CD8-positive, alpha-beta memory T cell (primary cell): ENCODE measurements at regions not wholly inside any gene's neighbourhood (a gene's known extent, or its start where the extent isn't known, plus 50 kb on each side); places are given as distances from the start of the nearest gene placed in this dataset.

Experiments used
- CTCF ChIA-PET: fragments of 350-600 bp; sonication (Branson Sonifier 250); formaldehyde crosslinking; loops from one replicate; lab custom pipeline; 2021; ENCODE audit warnings: antibody characterized with exemption; lab: Charles Lee
- POLR2A ChIA-PET: fragments of 350-600 bp; sonication (Branson Sonifier 250); formaldehyde crosslinking; loops from one replicate; lab custom pipeline; 2021; ENCODE audit warnings: antibody characterized with exemption; lab: Charles Lee
- DNase-seq, 5 donors: peaks; one replicate each; pipeline versions ENCODE4 v3.0.0 to v3.0.0-alpha.2; 2020 to 2022; ENCODE audit warnings: mixed read lengths in 1 of 5
- H3K27ac ChIP-seq: one replicate; pipeline ENCODE4 v1.7.0; 2013; ENCODE audit warnings: low read depth, mild to moderate bottlenecking, low read length, moderate library complexity
- H3K27me3 ChIP-seq: 2 replicates; pipeline ENCODE4 v1.7.0; 2013; ENCODE audit warnings: low read length, mild to moderate bottlenecking; ENCODE audit not compliant: insufficient read depth, poor library complexity, severe bottlenecking
- H3K36me3 ChIP-seq: 2 replicates; pipeline ENCODE4 v1.7.0; 2013; ENCODE audit warnings: mild to moderate bottlenecking, low read length, moderate library complexity; ENCODE audit not compliant: insufficient read depth
- H3K4me1 ChIP-seq: 2 replicates; pipeline ENCODE4 v1.7.0; 2013; ENCODE audit warnings: mild to moderate bottlenecking, low read length, moderate library complexity; ENCODE audit not compliant: insufficient read depth
- H3K4me3 ChIP-seq: 2 replicates; pipeline ENCODE4 v1.7.0; 2013; ENCODE audit warnings: mild to moderate bottlenecking, low read length
- H3K9me3 ChIP-seq: 2 replicates; pipeline ENCODE4 v1.7.0; 2013; ENCODE audit warnings: mild to moderate bottlenecking, low read length
- H3K27ac Mint-ChIP-seq, 8 donors: one replicate each; pipeline ENCODE4 v1.8.0; 2020 to 2021; ENCODE audit warnings: mixed read lengths in 8 of 8, mild to moderate bottlenecking in 6 of 8, inconsistent platforms in 3 of 8, moderate library complexity in 3 of 8
- H3K27me3 Mint-ChIP-seq, 2 donors: one replicate each; pipeline ENCODE4 v1.8.0; 2020 to 2021; ENCODE audit warnings: mixed read lengths in 2 of 2, mild to moderate bottlenecking in 1 of 2, moderate library complexity in 1 of 2
- H3K36me3 Mint-ChIP-seq, 3 donors: one replicate each; pipeline ENCODE4 v1.8.0; 2020 to 2021; ENCODE audit warnings: mixed read lengths in 3 of 3, inconsistent platforms in 1 of 3, mild to moderate bottlenecking in 1 of 3
- H3K4me1 Mint-ChIP-seq, 3 donors: one replicate each; pipeline ENCODE4 v1.8.0; 2020 to 2021; ENCODE audit warnings: mixed read lengths in 3 of 3, inconsistent platforms in 1 of 3, mild to moderate bottlenecking in 1 of 3
- H3K4me3 Mint-ChIP-seq, 7 donors: one replicate each; pipeline ENCODE4 v1.8.0; 2020 to 2021; ENCODE audit warnings: mixed read lengths in 7 of 7, mild to moderate bottlenecking in 6 of 7, moderate library complexity in 4 of 7, inconsistent platforms in 2 of 7
- H3K9me3 Mint-ChIP-seq, 5 donors: one replicate each; pipeline ENCODE4 v1.8.0; 2020 to 2022; ENCODE audit warnings: mixed read lengths in 5 of 5, mild to moderate bottlenecking in 3 of 5, moderate library complexity in 2 of 5, inconsistent platforms in 1 of 5

GRCh38 chr10:3239066-3239919 is 66.7 kb upstream of the PITRM1 start:
- POLR2A ChIA-PET: no interaction called here

GRCh38 chr10:3238115-3238871 is 65.7 kb upstream of the PITRM1 start:
- H3K27ac Mint-ChIP-seq: no peak overlapping the region
- POLR2A ChIA-PET: no interaction called here
- no peaks in the 10 kb centered on the region for H3K4me1 ChIP-seq
- H3K36me3 ChIP-seq: no peaks in the 10 kb centered on the region
- peaks cover 7 to 13% of the 10 kb centered on the region in 2 donors for H3K27me3 Mint-ChIP-seq
- peaks cover 3 to 8% (median 5%) of the 10 kb centered on the region in 3 donors for H3K4me1 Mint-ChIP-seq
- DNase-seq: no peak
- H3K9me3 ChIP-seq: no peaks in the 10 kb centered on the region
- no peak overlapping the region for H3K27ac ChIP-seq
- H3K27me3 ChIP-seq: no peaks in the 10 kb centered on the region
- no peak overlapping the region for H3K4me3 Mint-ChIP-seq
- CTCF ChIA-PET: interaction anchor here (0.6 to 1.4 kb wide), 4 partner anchors 39 to 1529 kb away, joined by 3 to 5 read pairs (median 4); no protein-coding TSS in a partner anchor
- H3K4me3 ChIP-seq: no peak overlapping the region
- H3K36me3 Mint-ChIP-seq: no peaks in the 10 kb centered on the region
- H3K9me3 Mint-ChIP-seq: no peaks in the 10 kb centered on the region

More at GRCh38 chr10:3239066-3239919, 66.7 kb upstream of the PITRM1 start:
- Histone ChIP-seq H3K9me3 (no peaks in the 10 kb centered on the region), H3K4me3 (no peak overlapping the region), H3K36me3 (no peaks in the 10 kb centered on the region), H3K27me3 (no peaks in the 10 kb centered on the region), H3K27ac (no peak overlapping the region), H3K4me1 (no peaks in the 10 kb centered on the region)
- CTCF ChIA-PET: interaction anchor here (0.9 to 2.9 kb wide), 10 partner anchors 9 to 1528 kb away, joined by 3 to 15 read pairs (median 4); no protein-coding TSS in a partner anchor
- no peak overlapping the region for H3K27ac Mint-ChIP-seq
- H3K36me3 Mint-ChIP-seq: no peaks in the 10 kb centered on the region
- no peaks in the 10 kb centered on the region for H3K9me3 Mint-ChIP-seq
- DNase-seq: peak; percentile 47 to 77 (median 54)
- peaks cover 3 to 8% (median 5%) of the 10 kb centered on the region in 3 donors for H3K4me1 Mint-ChIP-seq
- H3K27me3 Mint-ChIP-seq: peaks cover 7 to 13% of the 10 kb centered on the region in 2 donors
- peak overlapping the region in 2 of 7 donors; percentile 17 for H3K4me3 Mint-ChIP-seq

- no peak overlapping the region for H3K4me3 ChIP-seq
- H3K4me1 ChIP-seq: no peaks in the 10 kb centered on the region
- ChIA-PET POLR2A (no interaction called here), CTCF (interaction anchor here (1.2 kb wide), 1 partner anchor 38 kb away, joined by 4 read pairs; no protein-coding TSS in a partner anchor)
- DNase-seq: no peak
- Mint-ChIP-seq H3K4me1 (peaks cover 3 to 8% (median 5%) of the 10 kb centered on the region in 3 donors), H3K9me3 (no peaks in the 10 kb centered on the region), H3K36me3 (no peaks in the 10 kb centered on the region), H3K4me3 (no peak overlapping the region), H3K27ac (no peak overlapping the region), H3K27me3 (peaks cover 9 to 13% of the 10 kb centered on the region in 2 donors)
- no peak overlapping the region for H3K27ac ChIP-seq
- H3K9me3 ChIP-seq: no peaks in the 10 kb centered on the region
- H3K27me3 ChIP-seq: no peaks in the 10 kb centered on the region
- H3K36me3 ChIP-seq: no peaks in the 10 kb centered on the region
Observed at GRCh38 chr10:3237530-3237929, 64.9 kb upstream of the PITRM1 start.

- H3K27me3 Mint-ChIP-seq: peaks cover 9 to 13% of the 10 kb centered on the region in 2 donors
- H3K4me3 Mint-ChIP-seq: no peak overlapping the region
- H3K9me3 Mint-ChIP-seq: no peaks in the 10 kb centered on the region
- H3K36me3 ChIP-seq: no peaks in the 10 kb centered on the region
- H3K4me1 ChIP-seq: no peaks in the 10 kb centered on the region
- no peak for DNase-seq
- no peak overlapping the region for H3K27ac Mint-ChIP-seq
- POLR2A ChIA-PET: no interaction called here
- no peaks in the 10 kb centered on the region for H3K9me3 ChIP-seq
- CTCF ChIA-PET: no interaction called here
- no peaks in the 10 kb centered on the region for H3K36me3 Mint-ChIP-seq
- H3K4me3 ChIP-seq: no peak overlapping the region
- H3K27ac ChIP-seq: no peak overlapping the region
- peaks cover 3 to 8% (median 5%) of the 10 kb centered on the region in 3 donors for H3K4me1 Mint-ChIP-seq
- no peaks in the 10 kb centered on the region for H3K27me3 ChIP-seq
Observed at GRCh38 chr10:3236644-3237404, 64.2 kb upstream of the PITRM1 start.

- H3K4me3 Mint-ChIP-seq: no peak overlapping the region
- POLR2A ChIA-PET: no interaction called here
- no peaks in the 10 kb centered on the region for H3K9me3 Mint-ChIP-seq
- CTCF ChIA-PET: no interaction called here
- H3K27me3 Mint-ChIP-seq: peaks cover 2 to 11% of the 10 kb centered on the region in 2 donors
- Histone ChIP-seq H3K9me3 (no peaks in the 10 kb centered on the region), H3K4me3 (no peak overlapping the region), H3K27ac (no peak overlapping the region), H3K27me3 (no peaks in the 10 kb centered on the region), H3K4me1 (no peaks in the 10 kb centered on the region), H3K36me3 (no peaks in the 10 kb centered on the region)
- no peak overlapping the region for H3K27ac Mint-ChIP-seq
- no peaks in the 10 kb centered on the region for H3K36me3 Mint-ChIP-seq
- H3K4me1 Mint-ChIP-seq: peaks cover 3 to 8% (median 5%) of the 10 kb centered on the region in 3 donors
- DNase-seq: no peak
Observed at GRCh38 chr10:3235996-3236510, 63.5 kb upstream of the PITRM1 start.

GRCh38 chr10:3235395-3235794 is 62.8 kb upstream of the PITRM1 start:
- Histone ChIP-seq H3K9me3 (no peaks in the 10 kb centered on the region), H3K4me1 (no peaks in the 10 kb centered on the region), H3K27me3 (no peaks in the 10 kb centered on the region), H3K27ac (no peak overlapping the region), H3K36me3 (no peaks in the 10 kb centered on the region), H3K4me3 (no peak overlapping the region)
- Mint-ChIP-seq H3K27ac (peak overlapping the region in 1 of 8 donors; percentile 43), H3K4me1 (peaks cover 3 to 8% (median 5%) of the 10 kb centered on the region in 3 donors), H3K36me3 (no peaks in the 10 kb centered on the region), H3K9me3 (no peaks in the 10 kb centered on the region), H3K4me3 (no peak overlapping the region), H3K27me3 (peaks cover 1 to 9% of the 10 kb centered on the region in 2 donors)
- ChIA-PET CTCF (no interaction called here), POLR2A (no interaction called here)
- DNase-seq: no peak

- Mint-ChIP-seq H3K4me1 (peaks cover 0 to 5% (median 0%) of the 10 kb centered on the region in 3 donors), H3K4me3 (no peak overlapping the region), H3K9me3 (no peaks in the 10 kb centered on the region), H3K36me3 (no peaks in the 10 kb centered on the region), H3K27ac (no peak overlapping the region), H3K27me3 (peaks cover 1 to 5% of the 10 kb centered on the region in 2 donors)
- no peak overlapping the region for H3K27ac ChIP-seq
- no peaks in the 10 kb centered on the region for H3K36me3 ChIP-seq
- DNase-seq: no peak
- H3K4me3 ChIP-seq: no peak overlapping the region
- ChIA-PET CTCF (no interaction called here), POLR2A (no interaction called here)
- peaks cover 5% of the 10 kb centered on the region for H3K4me1 ChIP-seq
- no peaks in the 10 kb centered on the region for H3K27me3 ChIP-seq
- H3K9me3 ChIP-seq: no peaks in the 10 kb centered on the region
Observed at GRCh38 chr10:3233486-3233990, 61.0 kb upstream of the PITRM1 start.
